Suprapubic skin (tissue), 4 donors: ENCODE measurements at regions not wholly inside any gene's neighbourhood (a gene's known extent, or its start where the extent isn't known, plus 50 kb on each side); places are given as distances from the start of the nearest gene placed in this dataset.

ENCODE experiments used
- CTCF ChIP-seq, 2 donors: fragments of 200-600 bp in 1 of 2; fragments of 450-650 bp in 1 of 2; sonication (generic) in 1 of 2; IDR thresholded peaks; one replicate each; pipeline ENCODE4 v1.5.1; 2016 to 2019; ENCODE audit warnings: antibody characterized with exemption in 2 of 2, mild to moderate bottlenecking in 1 of 2, moderate library complexity in 1 of 2
- EP300 ChIP-seq: sonication (generic); formaldehyde crosslinking; IDR thresholded peaks from one replicate; pipeline ENCODE4 v1.6.1; 2017; ENCODE audit warnings: antibody characterized with exemption
- POLR2A ChIP-seq, 2 donors: fragments of 450-650 bp; IDR thresholded peaks; one replicate each; pipeline ENCODE4 v1.6.1; 2017; ENCODE audit warnings: antibody characterized with exemption in 2 of 2, mild to moderate bottlenecking in 2 of 2, moderate library complexity in 2 of 2
- POLR2AphosphoS5 ChIP-seq, 3 donors: sonication (generic); formaldehyde crosslinking; IDR thresholded peaks; one replicate each; pipeline ENCODE4 v1.6.1; 2017; ENCODE audit warnings: antibody characterized with exemption in 3 of 3

GRCh38 chr10:45091968-45092367, 91.2 kb downstream of the ZNF22 start:
- TF ChIP-seq CTCF (IDR thresholded peaks at IDR 0.05) = no peak
- no peak for TF ChIP-seq POLR2A (IDR thresholded peaks at IDR 0.05)
- no peak for TF ChIP-seq POLR2AphosphoS5 (IDR thresholded peaks at IDR 0.05)
- no peak for TF ChIP-seq EP300
